ENCODE measurements at regions not wholly inside any gene's neighbourhood (a gene's known extent, or its start where the extent isn't known, plus 50 kb on each side); places are given as distances from the start of the nearest gene placed in this dataset.
A peak's percentile ranks its signal among the peaks of the same experiment; 100 is the strongest.

- Histone ChIP-seq H3K9me3 (no peaks in the 10 kb centered on the region), H3K4me1 (no peaks in the 10 kb centered on the region), H3K4me3 (peak overlapping the region; percentile 28), H3K27ac (peak overlapping the region; percentile 16), H3K27me3 (ENCODE audit: insufficient read depth in 3 of 3, low read length in 2 of 3) (peaks cover 0 to 79% (median 6%) of the 10 kb centered on the region in 3 donors), H3K36me3 (ENCODE audit: insufficient read depth in 1 of 2, low read depth in 1 of 2) (no peaks in the 10 kb centered on the region)
- ATAC-seq (no peak), DNase-seq (no peak)
- intact Hi-C loops (cut with DNase I) = loop anchor here (5.0 to 10.0 kb wide), 5 partner anchors 302 to 942 kb away; no protein-coding TSS in a partner anchor
- WGBS, 3 donors = 49 to 53% (median 50%) methylated on average over 14 of the region's 14 CpGs
- TF ChIP-seq, protein P1, sequence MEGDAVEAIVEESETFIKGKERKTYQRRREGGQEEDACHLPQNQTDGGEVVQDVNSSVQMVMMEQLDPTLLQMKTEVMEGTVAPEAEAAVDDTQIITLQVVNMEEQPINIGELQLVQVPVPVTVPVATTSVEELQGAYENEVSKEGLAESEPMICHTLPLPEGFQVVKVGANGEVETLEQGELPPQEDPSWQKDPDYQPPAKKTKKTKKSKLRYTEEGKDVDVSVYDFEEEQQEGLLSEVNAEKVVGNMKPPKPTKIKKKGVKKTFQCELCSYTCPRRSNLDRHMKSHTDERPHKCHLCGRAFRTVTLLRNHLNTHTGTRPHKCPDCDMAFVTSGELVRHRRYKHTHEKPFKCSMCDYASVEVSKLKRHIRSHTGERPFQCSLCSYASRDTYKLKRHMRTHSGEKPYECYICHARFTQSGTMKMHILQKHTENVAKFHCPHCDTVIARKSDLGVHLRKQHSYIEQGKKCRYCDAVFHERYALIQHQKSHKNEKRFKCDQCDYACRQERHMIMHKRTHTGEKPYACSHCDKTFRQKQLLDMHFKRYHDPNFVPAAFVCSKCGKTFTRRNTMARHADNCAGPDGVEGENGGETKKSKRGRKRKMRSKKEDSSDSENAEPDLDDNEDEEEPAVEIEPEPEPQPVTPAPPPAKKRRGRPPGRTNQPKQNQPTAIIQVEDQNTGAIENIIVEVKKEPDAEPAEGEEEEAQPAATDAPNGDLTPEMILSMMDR (IDR thresholded peaks at IDR 0.05) = no peak
These were observed 437.0 kb upstream of the MGMT start for GRCh38 chr10:129029851-129030602.

DNA sequence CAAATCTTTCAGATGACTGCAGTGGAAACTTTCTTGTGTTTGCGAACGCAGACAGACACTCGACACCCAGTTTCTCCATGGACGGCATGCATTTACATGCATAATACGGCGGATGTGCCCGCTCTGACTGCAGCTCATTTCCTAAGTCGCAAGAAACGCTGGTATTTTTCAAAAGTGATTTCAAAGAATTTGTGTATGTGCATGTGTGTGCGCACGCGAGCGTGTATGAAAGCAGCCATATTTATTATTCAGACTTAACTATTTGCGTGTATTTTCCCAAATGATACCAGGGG is 436.5 kb upstream of the MGMT start:
- intact Hi-C loops (cut with DNase I) = loop anchor here (5.0 to 10.0 kb wide), 4 partner anchors 302 to 942 kb away; no protein-coding TSS in a partner anchor
- peaks cover 0 to 79% (median 6%) of the 10 kb centered on the region in 3 donors for H3K27me3 ChIP-seq (ENCODE audit: insufficient read depth in 3 of 3, low read length in 2 of 3)
- no peaks in the 10 kb centered on the region for H3K36me3 ChIP-seq (ENCODE audit: insufficient read depth in 1 of 2, low read depth in 1 of 2)
- WGBS, 3 donors = 33 to 45% (median 39%) methylated on average over 14 of the region's 14 CpGs
- TF ChIP-seq, protein P1 (IDR thresholded peaks at IDR 0.05) = no peak
- no peaks in the 10 kb centered on the region for H3K4me1 ChIP-seq
- H3K27ac ChIP-seq = peak overlapping the region; percentile 16
- no peak for DNase-seq
- peak overlapping the region; percentile 28 for H3K4me3 ChIP-seq
- H3K9me3 ChIP-seq = no peaks in the 10 kb centered on the region
- ATAC-seq = no peak

DNA sequence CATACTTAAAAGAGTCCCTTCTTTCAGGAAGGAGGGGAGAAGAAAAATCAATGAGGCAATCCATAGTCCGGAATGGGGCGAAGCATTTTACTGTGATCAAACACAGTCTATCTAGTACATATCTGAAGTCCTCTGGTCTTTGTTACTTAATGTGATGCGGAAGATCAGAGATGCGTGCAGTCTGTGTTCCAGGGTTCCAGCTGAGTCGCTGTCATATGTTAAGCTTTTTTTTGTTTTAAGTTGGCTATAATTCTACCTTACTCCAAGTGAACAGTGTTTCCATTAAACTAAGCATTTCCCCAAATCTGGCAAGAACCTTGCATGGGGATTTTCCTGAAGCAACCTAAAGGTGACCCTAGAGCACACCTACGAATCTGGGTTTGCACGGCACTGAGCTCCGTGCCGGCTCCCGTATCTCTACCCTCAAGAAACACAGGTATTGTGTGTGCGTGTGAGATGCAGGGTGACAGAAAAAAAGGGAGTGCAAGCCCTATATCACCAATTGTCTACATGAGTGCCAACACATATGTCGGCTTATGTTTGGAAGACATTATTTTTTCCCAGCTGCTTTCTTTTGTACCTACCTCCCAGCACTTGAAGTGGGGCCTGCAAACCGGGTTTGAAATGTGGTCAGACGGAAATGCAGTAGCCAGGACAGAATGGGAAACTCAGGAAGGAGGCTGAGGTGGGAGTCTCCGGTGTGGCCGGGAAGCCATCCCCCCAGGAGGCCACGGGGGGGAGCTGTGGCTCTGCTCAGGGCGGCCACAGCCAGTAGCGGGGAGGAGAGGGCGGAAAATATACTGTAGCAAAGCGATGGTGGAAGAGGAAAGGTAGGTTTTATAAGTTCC is 435.8 kb upstream of the MGMT start:
- Histone ChIP-seq H3K36me3 (ENCODE audit: insufficient read depth in 1 of 2, low read depth in 1 of 2) (no peaks in the 10 kb centered on the region), H3K4me3 (no peak overlapping the region), H3K27ac (no peak overlapping the region), H3K9me3 (no peaks in the 10 kb centered on the region), H3K4me1 (no peaks in the 10 kb centered on the region), H3K27me3 (ENCODE audit: insufficient read depth in 3 of 3, low read length in 2 of 3) (peaks cover 0 to 79% (median 6%) of the 10 kb centered on the region in 3 donors)
- intact Hi-C loops (cut with DNase I) = loop anchor here (1.0 to 10.0 kb wide), 5 partner anchors 301 to 941 kb away; no protein-coding TSS in a partner anchor
- TF ChIP-seq, protein P1 (IDR thresholded peaks at IDR 0.05) = peak; percentile 95
- 32 to 37% (median 34%) methylated on average over 21 of the region's 21 CpGs for WGBS, 3 donors
- DNase-seq (peak; percentile 60 to 74), ATAC-seq (peak; percentile 85 to 89 (median 87))

- TF ChIP-seq, protein P1 (IDR thresholded peaks at IDR 0.05) = no peak
- Histone ChIP-seq H3K9me3 (no peaks in the 10 kb centered on the region), H3K4me3 (no peak overlapping the region), H3K27me3 (ENCODE audit: insufficient read depth in 3 of 3, low read length in 2 of 3) (peaks cover 0 to 79% (median 6%) of the 10 kb centered on the region in 3 donors), H3K4me1 (no peaks in the 10 kb centered on the region), H3K27ac (no peak overlapping the region), H3K36me3 (ENCODE audit: insufficient read depth in 1 of 2, low read depth in 1 of 2) (no peaks in the 10 kb centered on the region)
- DNase-seq (no peak), ATAC-seq (no peak)
- 7 to 19% (median 7%) methylated on average over 2 of the region's 2 CpGs for WGBS, 3 donors
- intact Hi-C loops (cut with DNase I) = loop anchor here (1.0 to 10.0 kb wide), 5 partner anchors 301 to 941 kb away; no protein-coding TSS in a partner anchor
These were observed 435.2 kb upstream of the MGMT start for GRCh38 chr10:129031844-129032150.
